GM23338 (cell line): ENCODE measurements at regions not wholly inside any gene's neighbourhood (a gene's known extent, or its start where the extent isn't known, plus 50 kb on each side); places are given as distances from the start of the nearest gene placed in this dataset.

Experiments used
- ATAC-seq: fragments of 200-7000 bp; cut with Tn5 transposase; 3 replicates; pipeline ENCODE4 v1.9.1; 2020
- DNase-seq: peaks from one replicate; pipeline ENCODE4 v3.0.0-alpha.2; 2015; ENCODE audit warnings: low spot score
- H2AFZ ChIP-seq: fragments of 200-600 bp; sonication (generic); 2 replicates; pipeline ENCODE4 v1.8.0; 2016; ENCODE audit warnings: antibody characterized with exemption, mild to moderate bottlenecking, moderate library complexity
- H3F3A ChIP-seq: fragments of 200-600 bp; sonication (generic); replicated peaks from 2 replicates; pipeline ENCODE4 v1.8.0; 2017; ENCODE audit warnings: antibody characterized with exemption, mixed run types, low read depth
- H3K27ac ChIP-seq: fragments of 200-600 bp; sonication (generic); 2 replicates; pipeline ENCODE4 v1.6.1; 2016; ENCODE audit warnings: low read depth
- H3K27me3 ChIP-seq: fragments of 200-600 bp; sonication (generic); 2 replicates; pipeline ENCODE4 v1.8.0; 2016; ENCODE audit warnings: mild to moderate bottlenecking, mixed run types, moderate library complexity; ENCODE audit not compliant: insufficient read depth
- H3K36me3 ChIP-seq: fragments of 200-600 bp; sonication (generic); 2 replicates; pipeline ENCODE4 v1.8.0; 2016; ENCODE audit warnings: mild to moderate bottlenecking; ENCODE audit not compliant: insufficient read depth
- H3K4me1 ChIP-seq: fragments of 200-600 bp; sonication (generic); 2 replicates; pipeline ENCODE4 v1.8.0; 2016; ENCODE audit warnings: mild to moderate bottlenecking, moderate library complexity; ENCODE audit not compliant: insufficient read depth
- H3K4me2 ChIP-seq: fragments of 200-600 bp; sonication (generic); 2 replicates; pipeline ENCODE4 v1.7.1; 2017; ENCODE audit warnings: mixed run types
- H3K4me3 ChIP-seq: fragments of 200-600 bp; sonication (generic); 2 replicates; pipeline ENCODE4 v1.6.1; 2016; ENCODE audit warnings: mixed run types
- H3K79me2 ChIP-seq: fragments of 200-600 bp; sonication (generic); replicated peaks from 2 replicates; pipeline ENCODE4 v1.8.0; 2017; ENCODE audit warnings: mild to moderate bottlenecking; ENCODE audit not compliant: insufficient read depth
- H3K9me2 ChIP-seq: fragments of 200-600 bp; sonication (generic); 2 replicates; pipeline ENCODE4 v1.8.0; 2017; ENCODE audit not compliant: insufficient read depth
- H4K20me1 ChIP-seq: fragments of 200-600 bp; sonication (generic); replicated peaks from 2 replicates; pipeline ENCODE4 v1.8.0; 2017; ENCODE audit warnings: mild to moderate bottlenecking; ENCODE audit not compliant: insufficient read depth
- H3K27ac Mint-ChIP-seq: 2 replicates; pipeline ENCODE4 v1.8.0; 2020; ENCODE audit warnings: inconsistent platforms, mild to moderate bottlenecking, moderate library complexity, mixed read lengths
- H3K27me3 Mint-ChIP-seq: 3 replicates; pipeline ENCODE4 v1.8.0; 2022; ENCODE audit warnings: low read depth, mild to moderate bottlenecking, moderate library complexity, mixed read lengths, inconsistent platforms; ENCODE audit not compliant: insufficient read depth, poor library complexity
- H3K36me3 Mint-ChIP-seq: 3 replicates; pipeline ENCODE4 v1.8.0; 2021; ENCODE audit warnings: low read depth, mild to moderate bottlenecking, inconsistent platforms, moderate library complexity, mixed read lengths
- H3K4me1 Mint-ChIP-seq: 3 replicates; pipeline ENCODE4 v1.8.0; 2020; ENCODE audit warnings: mild to moderate bottlenecking, inconsistent platforms, mixed read lengths
- H3K4me3 Mint-ChIP-seq: 3 replicates; pipeline ENCODE4 v1.8.0; 2021; ENCODE audit warnings: moderate library complexity, mild to moderate bottlenecking, inconsistent platforms, mixed read lengths
- H3K9me3 Mint-ChIP-seq: 3 replicates; pipeline ENCODE4 v1.8.0; 2020; ENCODE audit warnings: moderate library complexity, mild to moderate bottlenecking, inconsistent platforms, mixed read lengths
- CREB1 ChIP-seq: fragments of 250-450 bp; sonication (Bioruptor Pico); IDR thresholded peaks from 2 replicates; pipeline ENCODE4 v1.5.0; 2020; ENCODE audit warnings: low read depth, mild to moderate bottlenecking, moderate library complexity
- EZH2phosphoT487 ChIP-seq: fragments of 200-600 bp; sonication (generic); IDR thresholded peaks from one replicate; pipeline ENCODE4 v1.8.1; 2018; ENCODE audit warnings: antibody characterized with exemption; ENCODE audit not compliant: unreplicated experiment
- JUNB ChIP-seq: IDR thresholded peaks from one replicate; pipeline ENCODE4 v1.6.1; 2016; ENCODE audit warnings: antibody characterized with exemption; ENCODE audit not compliant: unreplicated experiment
- NANOG ChIP-seq: IDR thresholded peaks from 2 replicates; pipeline ENCODE4 v1.6.1; 2016; ENCODE audit warnings: antibody characterized with exemption, borderline replicate concordance
- POLR2AphosphoS5 ChIP-seq: IDR thresholded peaks from 2 replicates; pipeline ENCODE4 v1.6.1; 2016; ENCODE audit warnings: antibody characterized with exemption, low read depth
- STAT1 ChIP-seq: IDR thresholded peaks from one replicate; pipeline ENCODE4 v1.6.1; 2016; ENCODE audit warnings: antibody characterized with exemption; ENCODE audit not compliant: unreplicated experiment
- ZNF114 ChIP-seq: fragments of 250-450 bp; sonication (Bioruptor Pico); IDR thresholded peaks from 2 replicates; pipeline ENCODE4 v1.5.0; 2020; ENCODE audit warnings: mild to moderate bottlenecking, moderate library complexity
- TF ChIP-seq, protein P1 (sequence below): IDR thresholded peaks from one replicate; pipeline ENCODE4 v1.6.1; 2018; ENCODE audit warnings: antibody characterized with exemption; ENCODE audit not compliant: unreplicated experiment
- TF ChIP-seq, protein P2 (sequence below), 2 experiments: fragments of 200-600 bp in 1 of 2; sonication (generic) in 1 of 2; conservative IDR thresholded peaks; 2 replicates each; pipeline versions ENCODE4 v1.5.1 to v1.6.1; 2016 to 2017; ENCODE audit warnings: antibody characterized with exemption in 2 of 2, low read depth in 2 of 2, mild to moderate bottlenecking in 2 of 2, moderate library complexity in 1 of 2

DNA sequence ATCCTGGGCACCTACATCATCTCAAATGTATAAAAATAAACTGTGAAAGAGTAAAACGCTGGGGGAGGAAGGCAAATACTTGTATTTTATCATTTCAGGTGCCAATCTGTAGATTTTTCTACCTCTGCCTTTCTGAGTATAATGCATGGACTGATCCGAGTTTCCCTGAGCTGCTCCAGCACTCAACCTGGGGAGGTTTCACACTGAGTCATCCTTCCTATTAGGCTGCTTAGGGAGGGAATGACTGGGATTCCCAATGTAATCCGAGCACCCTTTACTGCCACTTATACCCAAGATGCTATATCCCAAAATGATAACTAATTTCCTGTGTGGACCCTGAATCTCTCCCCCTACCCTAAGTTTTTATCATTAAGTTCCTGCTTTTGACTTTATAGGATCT lies 126.6 kb downstream of the HNRNPD start:
- Histone ChIP-seq H2AFZ (no peak overlapping the region), H3K9me2 (no peaks in the 10 kb centered on the region), H3K4me2 (no peak overlapping the region), H3F3A (no peaks in the 10 kb centered on the region), H3K4me3 (no peak overlapping the region), H3K79me2 (no peaks in the 10 kb centered on the region), H3K4me1 (peaks cover 3% of the 10 kb centered on the region; the same call in 1 of the 2 replicates), H4K20me1 (no peaks in the 10 kb centered on the region), H3K36me3 (no peaks in the 10 kb centered on the region), H3K27me3 (no peaks in the 10 kb centered on the region), H3K27ac (no peak overlapping the region)
- Mint-ChIP-seq H3K27me3 (no peaks in the 10 kb centered on the region), H3K9me3 (no peaks in the 10 kb centered on the region), H3K27ac (no peak overlapping the region), H3K36me3 (no peaks in the 10 kb centered on the region), H3K4me3 (no peak overlapping the region), H3K4me1 (peaks cover 18% of the 10 kb centered on the region)
- TF ChIP-seq, protein P1, sequence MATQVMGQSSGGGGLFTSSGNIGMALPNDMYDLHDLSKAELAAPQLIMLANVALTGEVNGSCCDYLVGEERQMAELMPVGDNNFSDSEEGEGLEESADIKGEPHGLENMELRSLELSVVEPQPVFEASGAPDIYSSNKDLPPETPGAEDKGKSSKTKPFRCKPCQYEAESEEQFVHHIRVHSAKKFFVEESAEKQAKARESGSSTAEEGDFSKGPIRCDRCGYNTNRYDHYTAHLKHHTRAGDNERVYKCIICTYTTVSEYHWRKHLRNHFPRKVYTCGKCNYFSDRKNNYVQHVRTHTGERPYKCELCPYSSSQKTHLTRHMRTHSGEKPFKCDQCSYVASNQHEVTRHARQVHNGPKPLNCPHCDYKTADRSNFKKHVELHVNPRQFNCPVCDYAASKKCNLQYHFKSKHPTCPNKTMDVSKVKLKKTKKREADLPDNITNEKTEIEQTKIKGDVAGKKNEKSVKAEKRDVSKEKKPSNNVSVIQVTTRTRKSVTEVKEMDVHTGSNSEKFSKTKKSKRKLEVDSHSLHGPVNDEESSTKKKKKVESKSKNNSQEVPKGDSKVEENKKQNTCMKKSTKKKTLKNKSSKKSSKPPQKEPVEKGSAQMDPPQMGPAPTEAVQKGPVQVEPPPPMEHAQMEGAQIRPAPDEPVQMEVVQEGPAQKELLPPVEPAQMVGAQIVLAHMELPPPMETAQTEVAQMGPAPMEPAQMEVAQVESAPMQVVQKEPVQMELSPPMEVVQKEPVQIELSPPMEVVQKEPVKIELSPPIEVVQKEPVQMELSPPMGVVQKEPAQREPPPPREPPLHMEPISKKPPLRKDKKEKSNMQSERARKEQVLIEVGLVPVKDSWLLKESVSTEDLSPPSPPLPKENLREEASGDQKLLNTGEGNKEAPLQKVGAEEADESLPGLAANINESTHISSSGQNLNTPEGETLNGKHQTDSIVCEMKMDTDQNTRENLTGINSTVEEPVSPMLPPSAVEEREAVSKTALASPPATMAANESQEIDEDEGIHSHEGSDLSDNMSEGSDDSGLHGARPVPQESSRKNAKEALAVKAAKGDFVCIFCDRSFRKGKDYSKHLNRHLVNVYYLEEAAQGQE, result no peak
- TF ChIP-seq EZH2phosphoT487 (no peak), NANOG (no peak), POLR2AphosphoS5 (no peak), JUNB (no peak), CREB1 (CRISPR knock-in tag) (no peak), ZNF114 (CRISPR knock-in tag) (no peak), STAT1 (no peak)
- TF ChIP-seq, protein P2, sequence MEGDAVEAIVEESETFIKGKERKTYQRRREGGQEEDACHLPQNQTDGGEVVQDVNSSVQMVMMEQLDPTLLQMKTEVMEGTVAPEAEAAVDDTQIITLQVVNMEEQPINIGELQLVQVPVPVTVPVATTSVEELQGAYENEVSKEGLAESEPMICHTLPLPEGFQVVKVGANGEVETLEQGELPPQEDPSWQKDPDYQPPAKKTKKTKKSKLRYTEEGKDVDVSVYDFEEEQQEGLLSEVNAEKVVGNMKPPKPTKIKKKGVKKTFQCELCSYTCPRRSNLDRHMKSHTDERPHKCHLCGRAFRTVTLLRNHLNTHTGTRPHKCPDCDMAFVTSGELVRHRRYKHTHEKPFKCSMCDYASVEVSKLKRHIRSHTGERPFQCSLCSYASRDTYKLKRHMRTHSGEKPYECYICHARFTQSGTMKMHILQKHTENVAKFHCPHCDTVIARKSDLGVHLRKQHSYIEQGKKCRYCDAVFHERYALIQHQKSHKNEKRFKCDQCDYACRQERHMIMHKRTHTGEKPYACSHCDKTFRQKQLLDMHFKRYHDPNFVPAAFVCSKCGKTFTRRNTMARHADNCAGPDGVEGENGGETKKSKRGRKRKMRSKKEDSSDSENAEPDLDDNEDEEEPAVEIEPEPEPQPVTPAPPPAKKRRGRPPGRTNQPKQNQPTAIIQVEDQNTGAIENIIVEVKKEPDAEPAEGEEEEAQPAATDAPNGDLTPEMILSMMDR (conservative IDR thresholded peaks at IDR 0.05; ENCODE audit: low read depth in 2 of 2), result no peak
- DNase-seq (peak; percentile 48), ATAC-seq (peak; percentile 87)

DNA sequence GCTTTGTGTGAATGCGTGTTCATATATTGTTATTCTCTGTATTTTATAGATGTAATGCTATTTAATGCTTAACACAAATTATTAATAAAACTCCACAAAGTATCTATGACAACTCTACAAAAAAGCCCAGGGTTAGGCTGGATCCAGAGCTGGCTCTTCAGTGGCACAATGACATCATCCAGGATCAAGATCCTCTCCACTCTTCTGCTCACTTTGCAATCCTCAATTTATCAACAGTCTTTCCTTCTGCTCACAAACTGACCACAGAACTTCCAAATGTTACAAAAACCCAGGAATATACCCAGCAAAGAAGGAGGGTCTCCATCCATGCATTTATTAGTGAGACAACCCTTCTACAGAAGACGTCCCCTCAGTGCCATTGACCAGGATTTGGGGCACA lies 132.3 kb downstream of the HNRNPD start:
- no peaks in the 10 kb centered on the region for H3K4me1 ChIP-seq
- Mint-ChIP-seq H3K36me3 (no peaks in the 10 kb centered on the region), H3K9me3 (no peaks in the 10 kb centered on the region), H3K4me1 (no peaks in the 10 kb centered on the region), H3K27me3 (no peaks in the 10 kb centered on the region), H3K27ac (no peak overlapping the region), H3K4me3 (no peak overlapping the region)
- H3K9me2 ChIP-seq, result no peaks in the 10 kb centered on the region
- ATAC-seq (no peak), DNase-seq (no peak)
- no peak overlapping the region for H3K4me2 ChIP-seq
- H3K36me3 ChIP-seq, result no peaks in the 10 kb centered on the region
- no peaks in the 10 kb centered on the region for H4K20me1 ChIP-seq
- H2AFZ ChIP-seq, result no peak overlapping the region
- no peaks in the 10 kb centered on the region for H3K79me2 ChIP-seq
- H3K27ac ChIP-seq, result no peak overlapping the region
- H3K4me3 ChIP-seq, result no peak overlapping the region
- H3K27me3 ChIP-seq, result no peaks in the 10 kb centered on the region
- H3F3A ChIP-seq, result no peaks in the 10 kb centered on the region
- TF ChIP-seq, protein P1, result no peak
